ENCODE measurements at regions not wholly inside any gene's neighbourhood (a gene's known extent, or its start where the extent isn't known, plus 50 kb on each side); places are given as distances from the start of the nearest gene placed in this dataset.

DNA sequence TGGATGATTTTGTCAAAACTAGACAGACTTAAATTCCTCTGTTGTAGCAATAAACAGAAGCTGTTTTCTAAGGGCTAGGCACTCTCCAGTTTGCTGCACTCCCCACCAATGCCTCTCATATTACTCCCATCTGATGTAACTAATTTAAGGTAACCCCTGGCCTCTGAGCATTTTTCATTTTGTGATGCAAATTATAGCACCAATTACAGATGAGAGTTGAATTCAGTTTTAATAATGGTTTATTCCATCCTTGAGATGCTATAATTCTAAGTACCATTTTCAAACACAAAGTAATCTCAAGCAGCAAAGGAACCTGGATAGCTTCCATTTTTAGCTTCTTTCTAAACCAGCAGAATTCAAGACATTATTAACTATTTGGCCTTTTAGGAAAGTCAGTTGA lies 280.4 kb upstream of the DAB1 start:
- no peak for TF ChIP-seq POLR2AphosphoS5 (IDR thresholded peaks at IDR 0.05)
- TF ChIP-seq, protein P1, sequence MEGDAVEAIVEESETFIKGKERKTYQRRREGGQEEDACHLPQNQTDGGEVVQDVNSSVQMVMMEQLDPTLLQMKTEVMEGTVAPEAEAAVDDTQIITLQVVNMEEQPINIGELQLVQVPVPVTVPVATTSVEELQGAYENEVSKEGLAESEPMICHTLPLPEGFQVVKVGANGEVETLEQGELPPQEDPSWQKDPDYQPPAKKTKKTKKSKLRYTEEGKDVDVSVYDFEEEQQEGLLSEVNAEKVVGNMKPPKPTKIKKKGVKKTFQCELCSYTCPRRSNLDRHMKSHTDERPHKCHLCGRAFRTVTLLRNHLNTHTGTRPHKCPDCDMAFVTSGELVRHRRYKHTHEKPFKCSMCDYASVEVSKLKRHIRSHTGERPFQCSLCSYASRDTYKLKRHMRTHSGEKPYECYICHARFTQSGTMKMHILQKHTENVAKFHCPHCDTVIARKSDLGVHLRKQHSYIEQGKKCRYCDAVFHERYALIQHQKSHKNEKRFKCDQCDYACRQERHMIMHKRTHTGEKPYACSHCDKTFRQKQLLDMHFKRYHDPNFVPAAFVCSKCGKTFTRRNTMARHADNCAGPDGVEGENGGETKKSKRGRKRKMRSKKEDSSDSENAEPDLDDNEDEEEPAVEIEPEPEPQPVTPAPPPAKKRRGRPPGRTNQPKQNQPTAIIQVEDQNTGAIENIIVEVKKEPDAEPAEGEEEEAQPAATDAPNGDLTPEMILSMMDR (IDR thresholded peaks at IDR 0.05): no peak
- TF ChIP-seq EP300 (IDR thresholded peaks at IDR 0.05): no peak
- no peak for TF ChIP-seq POLR2A (IDR thresholded peaks at IDR 0.05)
